ENCODE measurements at regions not wholly inside any gene's neighbourhood (a gene's known extent, or its start where the extent isn't known, plus 50 kb on each side); places are given as distances from the start of the nearest gene placed in this dataset.

- no peaks in the 10 kb centered on the region for H3K27me3 ChIP-seq (replicated peaks in 2 of 5; ENCODE audit: control insufficient read depth in 4 of 5, insufficient read depth in 5 of 5, low read length in 4 of 5)
- H3K9me3 ChIP-seq (ENCODE audit: control extremely low read depth in 1 of 5, control insufficient read depth in 4 of 5, insufficient read depth in 2 of 5, low read depth in 1 of 5, low read length in 4 of 5) = no peaks in the 10 kb centered on the region
- ChIA-PET POLR2A (no interaction called here), CTCF (no interaction called here)
- no peaks in the 10 kb centered on the region for H3K36me3 ChIP-seq (ENCODE audit: control insufficient read depth in 4 of 4, insufficient read depth in 4 of 4, low read length in 3 of 4)
- no peak overlapping the region for H3K4me3 ChIP-seq (ENCODE audit: control insufficient read depth in 1 of 7, extremely low read depth in 1 of 7, insufficient read depth in 4 of 7, low read depth in 2 of 7, low read length in 6 of 7)
- no peak overlapping the region for H3K27ac ChIP-seq (ENCODE audit: insufficient read depth in 1 of 2, low read depth in 1 of 2, low read length in 2 of 2, poor library complexity in 1 of 2, severe bottlenecking in 2 of 2)
- no peak for DNase-seq
- H3K4me1 ChIP-seq (ENCODE audit: control extremely low read depth in 1 of 4, control insufficient read depth in 4 of 4, insufficient read depth in 4 of 4, low read length in 3 of 4) = no peaks in the 10 kb centered on the region
Measured at GRCh38 chr4:34279011-34279410, 1965.3 kb downstream of the ARAP2 start.

GRCh38 chr4:34280131-34280530 is 1964.2 kb downstream of the ARAP2 start:
- no peak overlapping the region for H3K27ac ChIP-seq (ENCODE audit: insufficient read depth in 1 of 2, low read depth in 1 of 2, low read length in 2 of 2, poor library complexity in 1 of 2, severe bottlenecking in 2 of 2)
- ChIA-PET POLR2A (no interaction called here), CTCF (no interaction called here)
- WGBS (ENCODE audit: insufficient coverage) = 79% methylated on average over 2 of the region's 2 CpGs
- H3K4me1 ChIP-seq (ENCODE audit: control extremely low read depth in 1 of 4, control insufficient read depth in 4 of 4, insufficient read depth in 4 of 4, low read length in 3 of 4) = no peaks in the 10 kb centered on the region
- no peak for DNase-seq
- no peaks in the 10 kb centered on the region for H3K9me3 ChIP-seq (ENCODE audit: control extremely low read depth in 1 of 5, control insufficient read depth in 4 of 5, insufficient read depth in 2 of 5, low read depth in 1 of 5, low read length in 4 of 5)
- H3K4me3 ChIP-seq (ENCODE audit: control insufficient read depth in 1 of 7, extremely low read depth in 1 of 7, insufficient read depth in 4 of 7, low read depth in 2 of 7, low read length in 6 of 7) = no peak overlapping the region
- no peaks in the 10 kb centered on the region for H3K36me3 ChIP-seq (ENCODE audit: control insufficient read depth in 4 of 4, insufficient read depth in 4 of 4, low read length in 3 of 4)
- no peaks in the 10 kb centered on the region for H3K27me3 ChIP-seq (replicated peaks in 2 of 5; ENCODE audit: control insufficient read depth in 4 of 5, insufficient read depth in 5 of 5, low read length in 4 of 5)

DNA sequence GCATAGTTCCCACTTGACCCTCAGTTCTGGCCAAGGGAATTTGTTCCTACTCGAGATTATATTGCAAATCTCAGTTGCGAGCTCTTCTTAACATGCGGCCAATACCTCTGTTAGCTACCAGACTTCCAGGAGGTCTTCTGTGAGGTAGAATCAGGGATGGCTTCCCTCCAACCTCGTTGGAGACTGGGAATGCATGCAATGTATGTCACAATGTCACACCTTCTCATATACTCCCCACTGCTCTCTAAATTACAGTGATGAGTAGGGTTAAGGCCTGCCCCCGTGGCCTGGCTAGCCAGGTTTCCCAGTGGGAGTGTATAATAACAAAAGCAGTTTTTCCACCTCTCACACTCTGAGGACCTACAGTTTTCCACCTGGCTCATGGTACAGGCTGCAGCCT is 1962.5 kb downstream of the ARAP2 start:
- Histone ChIP-seq H3K36me3 (ENCODE audit: control insufficient read depth in 4 of 4, insufficient read depth in 4 of 4, low read length in 3 of 4) (no peaks in the 10 kb centered on the region), H3K27me3 (replicated peaks in 2 of 5; ENCODE audit: control insufficient read depth in 4 of 5, insufficient read depth in 5 of 5, low read length in 4 of 5) (no peaks in the 10 kb centered on the region), H3K27ac (ENCODE audit: insufficient read depth in 1 of 2, low read depth in 1 of 2, low read length in 2 of 2, poor library complexity in 1 of 2, severe bottlenecking in 2 of 2) (no peak overlapping the region), H3K4me1 (ENCODE audit: control extremely low read depth in 1 of 4, control insufficient read depth in 4 of 4, insufficient read depth in 4 of 4, low read length in 3 of 4) (no peaks in the 10 kb centered on the region), H3K4me3 (ENCODE audit: control insufficient read depth in 1 of 7, extremely low read depth in 1 of 7, insufficient read depth in 4 of 7, low read depth in 2 of 7, low read length in 6 of 7) (no peak overlapping the region), H3K9me3 (ENCODE audit: control extremely low read depth in 1 of 5, control insufficient read depth in 4 of 5, insufficient read depth in 2 of 5, low read depth in 1 of 5, low read length in 4 of 5) (no peaks in the 10 kb centered on the region)
- WGBS (ENCODE audit: insufficient coverage) = 86% methylated on average over 3 of the region's 5 CpGs
- POLR2A ChIA-PET = no interaction called here
- CTCF ChIA-PET = no interaction called here
- no peak for DNase-seq

- ChIA-PET POLR2A (no interaction called here), CTCF (no interaction called here)
- no peaks in the 10 kb centered on the region for H3K4me1 ChIP-seq (ENCODE audit: control extremely low read depth in 1 of 4, control insufficient read depth in 4 of 4, insufficient read depth in 4 of 4, low read length in 3 of 4)
- H3K27ac ChIP-seq (ENCODE audit: insufficient read depth in 1 of 2, low read depth in 1 of 2, low read length in 2 of 2, poor library complexity in 1 of 2, severe bottlenecking in 2 of 2) = no peak overlapping the region
- no peaks in the 10 kb centered on the region for H3K36me3 ChIP-seq (ENCODE audit: control insufficient read depth in 4 of 4, insufficient read depth in 4 of 4, low read length in 3 of 4)
- DNase-seq = no peak
- H3K27me3 ChIP-seq (replicated peaks in 2 of 5; ENCODE audit: control insufficient read depth in 4 of 5, insufficient read depth in 5 of 5, low read length in 4 of 5) = no peaks in the 10 kb centered on the region
- no CpG with 5 or more reads among the region's 3 CpGs for WGBS (ENCODE audit: insufficient coverage)
- no peak overlapping the region for H3K4me3 ChIP-seq (ENCODE audit: control insufficient read depth in 1 of 7, extremely low read depth in 1 of 7, insufficient read depth in 4 of 7, low read depth in 2 of 7, low read length in 6 of 7)
- no peaks in the 10 kb centered on the region for H3K9me3 ChIP-seq (ENCODE audit: control extremely low read depth in 1 of 5, control insufficient read depth in 4 of 5, insufficient read depth in 2 of 5, low read depth in 1 of 5, low read length in 4 of 5)
Measured at GRCh38 chr4:34289489-34289888, 1954.8 kb downstream of the ARAP2 start.

- CTCF ChIA-PET = no interaction called here
Measured at GRCh38 chr4:34289962-34290361, 1954.4 kb downstream of the ARAP2 start.

GRCh38 chr4:34293459-34293858 is 1950.9 kb downstream of the ARAP2 start:
- H3K27ac ChIP-seq (ENCODE audit: insufficient read depth in 1 of 2, low read depth in 1 of 2, low read length in 2 of 2, poor library complexity in 1 of 2, severe bottlenecking in 2 of 2) = no peak overlapping the region
- CTCF ChIA-PET = no interaction called here
- H3K4me1 ChIP-seq (ENCODE audit: control extremely low read depth in 1 of 4, control insufficient read depth in 4 of 4, insufficient read depth in 4 of 4, low read length in 3 of 4) = no peaks in the 10 kb centered on the region
- no peak for DNase-seq
- H3K4me3 ChIP-seq (ENCODE audit: control insufficient read depth in 1 of 7, extremely low read depth in 1 of 7, insufficient read depth in 4 of 7, low read depth in 2 of 7, low read length in 6 of 7) = no peak overlapping the region
- no peaks in the 10 kb centered on the region for H3K9me3 ChIP-seq (ENCODE audit: control extremely low read depth in 1 of 5, control insufficient read depth in 4 of 5, insufficient read depth in 2 of 5, low read depth in 1 of 5, low read length in 4 of 5)
- H3K27me3 ChIP-seq (replicated peaks in 2 of 5; ENCODE audit: control insufficient read depth in 4 of 5, insufficient read depth in 5 of 5, low read length in 4 of 5) = no peaks in the 10 kb centered on the region
- H3K36me3 ChIP-seq (ENCODE audit: control insufficient read depth in 4 of 4, insufficient read depth in 4 of 4, low read length in 3 of 4) = no peaks in the 10 kb centered on the region
- POLR2A ChIA-PET = no interaction called here

More at GRCh38 chr4:34289962-34290361, 1954.4 kb downstream of the ARAP2 start:
- H3K27ac ChIP-seq (ENCODE audit: insufficient read depth in 1 of 2, low read depth in 1 of 2, low read length in 2 of 2, poor library complexity in 1 of 2, severe bottlenecking in 2 of 2) = no peak overlapping the region
- H3K27me3 ChIP-seq (replicated peaks in 2 of 5; ENCODE audit: control insufficient read depth in 4 of 5, insufficient read depth in 5 of 5, low read length in 4 of 5) = no peaks in the 10 kb centered on the region
- no peaks in the 10 kb centered on the region for H3K36me3 ChIP-seq (ENCODE audit: control insufficient read depth in 4 of 4, insufficient read depth in 4 of 4, low read length in 3 of 4)
- H3K4me1 ChIP-seq (ENCODE audit: control extremely low read depth in 1 of 4, control insufficient read depth in 4 of 4, insufficient read depth in 4 of 4, low read length in 3 of 4) = no peaks in the 10 kb centered on the region
- no peak overlapping the region for H3K4me3 ChIP-seq (ENCODE audit: control insufficient read depth in 1 of 7, extremely low read depth in 1 of 7, insufficient read depth in 4 of 7, low read depth in 2 of 7, low read length in 6 of 7)
- DNase-seq = no peak
- POLR2A ChIA-PET = no interaction called here
- no peaks in the 10 kb centered on the region for H3K9me3 ChIP-seq (ENCODE audit: control extremely low read depth in 1 of 5, control insufficient read depth in 4 of 5, insufficient read depth in 2 of 5, low read depth in 1 of 5, low read length in 4 of 5)

DNA sequence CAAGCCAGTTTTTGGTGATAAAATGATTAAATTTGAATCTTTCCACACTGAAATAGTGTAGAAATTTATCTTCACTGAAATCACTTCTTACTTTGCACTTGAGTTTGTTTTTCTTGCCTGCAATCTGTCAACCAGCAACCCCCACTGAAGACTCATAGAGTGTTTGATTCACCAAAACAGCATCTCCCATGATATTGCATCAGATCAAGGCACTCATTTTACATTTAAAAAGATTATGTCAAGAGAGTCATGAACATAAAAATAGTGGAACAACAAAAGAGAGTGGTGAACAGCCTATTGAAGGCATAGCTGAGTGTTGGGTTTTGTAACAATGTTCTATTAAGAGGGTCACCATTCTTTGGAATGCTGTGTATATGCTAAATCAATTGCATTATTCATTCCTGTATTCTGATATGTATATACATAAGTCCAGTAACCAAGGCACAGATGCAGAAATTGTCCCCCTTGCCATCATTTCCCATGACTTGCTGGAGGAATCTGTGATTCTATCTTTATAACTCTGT is 1934.9 kb downstream of the ARAP2 start:
- H3K27me3 ChIP-seq (replicated peaks in 2 of 5; ENCODE audit: control insufficient read depth in 4 of 5, insufficient read depth in 5 of 5, low read length in 4 of 5) = no peaks in the 10 kb centered on the region
- H3K27ac ChIP-seq (ENCODE audit: insufficient read depth in 1 of 2, low read depth in 1 of 2, low read length in 2 of 2, poor library complexity in 1 of 2, severe bottlenecking in 2 of 2) = no peak overlapping the region
- ChIA-PET POLR2A (no interaction called here), CTCF (no interaction called here)
- no peak for DNase-seq
- no peaks in the 10 kb centered on the region for H3K9me3 ChIP-seq (ENCODE audit: control extremely low read depth in 1 of 5, control insufficient read depth in 4 of 5, insufficient read depth in 2 of 5, low read depth in 1 of 5, low read length in 4 of 5)
- no peaks in the 10 kb centered on the region for H3K4me1 ChIP-seq (ENCODE audit: control extremely low read depth in 1 of 4, control insufficient read depth in 4 of 4, insufficient read depth in 4 of 4, low read length in 3 of 4)
- no peaks in the 10 kb centered on the region for H3K36me3 ChIP-seq (ENCODE audit: control insufficient read depth in 4 of 4, insufficient read depth in 4 of 4, low read length in 3 of 4)
- H3K4me3 ChIP-seq (ENCODE audit: control insufficient read depth in 1 of 7, extremely low read depth in 1 of 7, insufficient read depth in 4 of 7, low read depth in 2 of 7, low read length in 6 of 7) = no peak overlapping the region

DNA sequence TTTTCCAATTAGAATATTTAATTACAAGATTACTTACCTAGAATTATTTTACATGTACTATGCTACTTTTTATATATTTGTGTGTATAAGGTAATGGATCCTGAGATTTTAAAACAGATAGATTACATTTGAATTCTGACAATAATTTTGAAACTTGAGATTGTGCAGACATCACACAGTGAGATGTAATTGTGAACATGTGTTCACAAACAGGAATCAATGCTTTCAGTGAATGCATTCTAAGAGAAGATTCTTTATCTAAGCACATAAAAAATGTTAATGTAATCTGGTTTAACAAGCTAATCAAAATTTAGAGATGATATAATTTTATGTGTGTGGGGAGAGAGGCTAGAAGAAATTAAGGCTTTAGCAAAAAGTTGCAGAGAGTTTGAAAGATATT is 1925.5 kb downstream of the ARAP2 start:
- Histone ChIP-seq H3K27ac (ENCODE audit: insufficient read depth in 1 of 2, low read depth in 1 of 2, low read length in 2 of 2, poor library complexity in 1 of 2, severe bottlenecking in 2 of 2) (no peak overlapping the region), H3K36me3 (ENCODE audit: control insufficient read depth in 4 of 4, insufficient read depth in 4 of 4, low read length in 3 of 4) (no peaks in the 10 kb centered on the region), H3K4me1 (ENCODE audit: control extremely low read depth in 1 of 4, control insufficient read depth in 4 of 4, insufficient read depth in 4 of 4, low read length in 3 of 4) (no peaks in the 10 kb centered on the region), H3K4me3 (ENCODE audit: control insufficient read depth in 1 of 7, extremely low read depth in 1 of 7, insufficient read depth in 4 of 7, low read depth in 2 of 7, low read length in 6 of 7) (no peak overlapping the region), H3K9me3 (ENCODE audit: control extremely low read depth in 1 of 5, control insufficient read depth in 4 of 5, insufficient read depth in 2 of 5, low read depth in 1 of 5, low read length in 4 of 5) (no peaks in the 10 kb centered on the region), H3K27me3 (replicated peaks in 2 of 5; ENCODE audit: control insufficient read depth in 4 of 5, insufficient read depth in 5 of 5, low read length in 4 of 5) (no peaks in the 10 kb centered on the region)
- no peak for DNase-seq
- ChIA-PET POLR2A (no interaction called here), CTCF (no interaction called here)

All from common myeloid progenitor, CD34-positive (primary cell).